22Rv1 (cell line): ENCODE measurements at regions not wholly inside any gene's neighbourhood (a gene's known extent, or its start where the extent isn't known, plus 50 kb on each side); places are given as distances from the start of the nearest gene placed in this dataset.

Source experiments
- ZFX ChIP-seq: fragments of 450-650 bp; IDR thresholded peaks from 2 replicates; pipeline ENCODE4 v1.6.1; 2017; ENCODE audit warnings: antibody characterized with exemption, borderline replicate concordance
- TF ChIP-seq, protein P1 (sequence below): fragments of 450-650 bp; IDR thresholded peaks from 2 replicates; pipeline ENCODE4 v1.5.1; 2017; ENCODE audit warnings: mild to moderate bottlenecking

DNA sequence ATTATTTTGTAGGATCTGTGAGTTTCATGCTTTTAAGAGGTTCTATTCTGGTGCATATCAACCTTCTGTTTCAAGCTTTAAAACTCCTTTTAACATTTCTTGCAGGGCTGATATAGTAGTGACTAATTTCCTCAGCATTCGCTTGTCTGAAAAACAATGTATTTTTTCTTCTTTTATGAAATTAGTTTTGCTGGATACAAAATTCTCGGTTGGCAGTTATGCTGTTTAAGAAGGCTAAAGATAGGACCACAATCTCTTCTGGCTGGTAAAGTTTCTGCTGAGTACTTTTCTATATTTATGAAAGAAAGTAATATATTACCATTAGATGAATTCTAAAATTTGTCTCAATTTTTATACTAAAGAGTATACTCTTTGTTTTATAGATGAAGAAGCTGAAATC is 487.8 kb upstream of the SPRY2 start:
- TF ChIP-seq, protein P1, sequence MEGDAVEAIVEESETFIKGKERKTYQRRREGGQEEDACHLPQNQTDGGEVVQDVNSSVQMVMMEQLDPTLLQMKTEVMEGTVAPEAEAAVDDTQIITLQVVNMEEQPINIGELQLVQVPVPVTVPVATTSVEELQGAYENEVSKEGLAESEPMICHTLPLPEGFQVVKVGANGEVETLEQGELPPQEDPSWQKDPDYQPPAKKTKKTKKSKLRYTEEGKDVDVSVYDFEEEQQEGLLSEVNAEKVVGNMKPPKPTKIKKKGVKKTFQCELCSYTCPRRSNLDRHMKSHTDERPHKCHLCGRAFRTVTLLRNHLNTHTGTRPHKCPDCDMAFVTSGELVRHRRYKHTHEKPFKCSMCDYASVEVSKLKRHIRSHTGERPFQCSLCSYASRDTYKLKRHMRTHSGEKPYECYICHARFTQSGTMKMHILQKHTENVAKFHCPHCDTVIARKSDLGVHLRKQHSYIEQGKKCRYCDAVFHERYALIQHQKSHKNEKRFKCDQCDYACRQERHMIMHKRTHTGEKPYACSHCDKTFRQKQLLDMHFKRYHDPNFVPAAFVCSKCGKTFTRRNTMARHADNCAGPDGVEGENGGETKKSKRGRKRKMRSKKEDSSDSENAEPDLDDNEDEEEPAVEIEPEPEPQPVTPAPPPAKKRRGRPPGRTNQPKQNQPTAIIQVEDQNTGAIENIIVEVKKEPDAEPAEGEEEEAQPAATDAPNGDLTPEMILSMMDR, result no peak
- no peak for TF ChIP-seq ZFX
